SK-N-SH (cell line): ENCODE measurements at regions not wholly inside any gene's neighbourhood (a gene's known extent, or its start where the extent isn't known, plus 50 kb on each side); places are given as distances from the start of the nearest gene placed in this dataset.
A peak's percentile ranks its signal among the peaks of the same experiment; 100 is the strongest.

Experiments
- EP300 ChIP-seq, 2 experiments: IDR thresholded peaks; 2 replicates each; pipeline versions ENCODE4 v1.4.0 to v1.6.1; 2012; ENCODE audit warnings: borderline replicate concordance in 1 of 2, low read depth in 1 of 2, low read length in 1 of 2
- GATA2 ChIP-seq: sonication (generic); formaldehyde crosslinking; IDR thresholded peaks from 2 replicates; pipeline ENCODE4 v1.5.0; 2020; ENCODE audit warnings: mild to moderate bottlenecking, missing genetic modification reagents
- NFIC ChIP-seq: IDR thresholded peaks from 2 replicates; pipeline ENCODE4 v1.4.0; 2012; ENCODE audit warnings: borderline replicate concordance
- POLR2AphosphoS5 ChIP-seq: IDR thresholded peaks from 2 replicates; pipeline ENCODE4 v1.6.1; 2012; ENCODE audit warnings: low read depth, low read length
- RAD21 ChIP-seq: IDR thresholded peaks from 2 replicates; pipeline ENCODE4 v1.6.1; 2012; ENCODE audit warnings: mild to moderate bottlenecking, low read length
- RFX5 ChIP-seq: IDR thresholded peaks from 2 replicates; pipeline ENCODE4 v1.6.1; 2012; ENCODE audit warnings: mild to moderate bottlenecking, improper control_type of control experiment, low read length
- RXRA ChIP-seq: IDR thresholded peaks from 2 replicates; pipeline ENCODE4 v1.4.0; 2012; ENCODE audit warnings: low read depth, mild to moderate bottlenecking, borderline replicate concordance
- SIN3A ChIP-seq: IDR thresholded peaks from 2 replicates; pipeline ENCODE4 v1.6.1; 2012; ENCODE audit warnings: low read depth, mild to moderate bottlenecking, low read length, moderate library complexity, borderline replicate concordance
- SMC3 ChIP-seq: IDR thresholded peaks from 2 replicates; pipeline ENCODE4 v1.6.1; 2012; ENCODE audit warnings: low read depth, low read length, improper control_type of control experiment
- TF ChIP-seq, protein P1 (sequence below): fragments of 200-600 bp; sonication (generic); IDR thresholded peaks from 2 replicates; pipeline ENCODE4 v1.6.1; 2017; ENCODE audit warnings: antibody characterized with exemption, mild to moderate bottlenecking, moderate library complexity
- TF ChIP-seq, protein P2 (sequence below): fragments of 150-350 bp; IDR thresholded peaks from 2 replicates; pipeline ENCODE4 v1.6.1; 2017; ENCODE audit warnings: antibody characterized with exemption, low read length, low read depth, borderline replicate concordance
- TF ChIP-seq, protein P3 (sequence below): IDR thresholded peaks from 2 replicates; pipeline ENCODE4 v1.6.1; 2012; ENCODE audit warnings: mild to moderate bottlenecking, low read depth, low read length, moderate library complexity

DNA sequence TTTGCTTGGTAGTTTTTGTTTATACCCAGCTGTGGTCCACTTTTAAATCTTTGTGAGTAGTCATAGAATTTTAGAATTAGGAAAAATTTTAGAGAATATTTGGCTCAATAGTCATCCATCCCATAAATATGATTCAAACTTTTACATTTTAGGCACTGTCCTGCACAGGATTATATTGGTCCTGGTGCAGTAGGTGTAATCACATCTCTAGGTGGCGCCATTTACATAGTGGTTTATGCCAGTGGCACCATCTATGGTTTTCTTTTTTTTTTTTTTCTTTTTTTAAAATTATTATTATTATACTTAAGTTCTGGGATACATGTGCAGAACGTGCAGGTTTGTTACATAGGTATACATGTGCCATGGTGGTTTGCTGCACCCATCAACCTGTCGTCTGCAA is 260.7 kb upstream of the KCNN2 start:
- TF ChIP-seq, protein P1, sequence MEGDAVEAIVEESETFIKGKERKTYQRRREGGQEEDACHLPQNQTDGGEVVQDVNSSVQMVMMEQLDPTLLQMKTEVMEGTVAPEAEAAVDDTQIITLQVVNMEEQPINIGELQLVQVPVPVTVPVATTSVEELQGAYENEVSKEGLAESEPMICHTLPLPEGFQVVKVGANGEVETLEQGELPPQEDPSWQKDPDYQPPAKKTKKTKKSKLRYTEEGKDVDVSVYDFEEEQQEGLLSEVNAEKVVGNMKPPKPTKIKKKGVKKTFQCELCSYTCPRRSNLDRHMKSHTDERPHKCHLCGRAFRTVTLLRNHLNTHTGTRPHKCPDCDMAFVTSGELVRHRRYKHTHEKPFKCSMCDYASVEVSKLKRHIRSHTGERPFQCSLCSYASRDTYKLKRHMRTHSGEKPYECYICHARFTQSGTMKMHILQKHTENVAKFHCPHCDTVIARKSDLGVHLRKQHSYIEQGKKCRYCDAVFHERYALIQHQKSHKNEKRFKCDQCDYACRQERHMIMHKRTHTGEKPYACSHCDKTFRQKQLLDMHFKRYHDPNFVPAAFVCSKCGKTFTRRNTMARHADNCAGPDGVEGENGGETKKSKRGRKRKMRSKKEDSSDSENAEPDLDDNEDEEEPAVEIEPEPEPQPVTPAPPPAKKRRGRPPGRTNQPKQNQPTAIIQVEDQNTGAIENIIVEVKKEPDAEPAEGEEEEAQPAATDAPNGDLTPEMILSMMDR: peak; percentile 68
- TF ChIP-seq, protein P2, sequence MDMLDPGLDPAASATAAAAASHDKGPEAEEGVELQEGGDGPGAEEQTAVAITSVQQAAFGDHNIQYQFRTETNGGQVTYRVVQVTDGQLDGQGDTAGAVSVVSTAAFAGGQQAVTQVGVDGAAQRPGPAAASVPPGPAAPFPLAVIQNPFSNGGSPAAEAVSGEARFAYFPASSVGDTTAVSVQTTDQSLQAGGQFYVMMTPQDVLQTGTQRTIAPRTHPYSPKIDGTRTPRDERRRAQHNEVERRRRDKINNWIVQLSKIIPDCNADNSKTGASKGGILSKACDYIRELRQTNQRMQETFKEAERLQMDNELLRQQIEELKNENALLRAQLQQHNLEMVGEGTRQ: no peak
- TF ChIP-seq, protein P3, sequence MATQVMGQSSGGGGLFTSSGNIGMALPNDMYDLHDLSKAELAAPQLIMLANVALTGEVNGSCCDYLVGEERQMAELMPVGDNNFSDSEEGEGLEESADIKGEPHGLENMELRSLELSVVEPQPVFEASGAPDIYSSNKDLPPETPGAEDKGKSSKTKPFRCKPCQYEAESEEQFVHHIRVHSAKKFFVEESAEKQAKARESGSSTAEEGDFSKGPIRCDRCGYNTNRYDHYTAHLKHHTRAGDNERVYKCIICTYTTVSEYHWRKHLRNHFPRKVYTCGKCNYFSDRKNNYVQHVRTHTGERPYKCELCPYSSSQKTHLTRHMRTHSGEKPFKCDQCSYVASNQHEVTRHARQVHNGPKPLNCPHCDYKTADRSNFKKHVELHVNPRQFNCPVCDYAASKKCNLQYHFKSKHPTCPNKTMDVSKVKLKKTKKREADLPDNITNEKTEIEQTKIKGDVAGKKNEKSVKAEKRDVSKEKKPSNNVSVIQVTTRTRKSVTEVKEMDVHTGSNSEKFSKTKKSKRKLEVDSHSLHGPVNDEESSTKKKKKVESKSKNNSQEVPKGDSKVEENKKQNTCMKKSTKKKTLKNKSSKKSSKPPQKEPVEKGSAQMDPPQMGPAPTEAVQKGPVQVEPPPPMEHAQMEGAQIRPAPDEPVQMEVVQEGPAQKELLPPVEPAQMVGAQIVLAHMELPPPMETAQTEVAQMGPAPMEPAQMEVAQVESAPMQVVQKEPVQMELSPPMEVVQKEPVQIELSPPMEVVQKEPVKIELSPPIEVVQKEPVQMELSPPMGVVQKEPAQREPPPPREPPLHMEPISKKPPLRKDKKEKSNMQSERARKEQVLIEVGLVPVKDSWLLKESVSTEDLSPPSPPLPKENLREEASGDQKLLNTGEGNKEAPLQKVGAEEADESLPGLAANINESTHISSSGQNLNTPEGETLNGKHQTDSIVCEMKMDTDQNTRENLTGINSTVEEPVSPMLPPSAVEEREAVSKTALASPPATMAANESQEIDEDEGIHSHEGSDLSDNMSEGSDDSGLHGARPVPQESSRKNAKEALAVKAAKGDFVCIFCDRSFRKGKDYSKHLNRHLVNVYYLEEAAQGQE: no peak
- TF ChIP-seq RXRA: no peak
- TF ChIP-seq RFX5: no peak
- peak; percentile 59 for TF ChIP-seq RAD21
- TF ChIP-seq SIN3A: no peak
- no peak for TF ChIP-seq GATA2 (CRISPR knock-in tag)
- peak; percentile 48 for TF ChIP-seq SMC3
- TF ChIP-seq POLR2AphosphoS5: no peak
- no peak for TF ChIP-seq NFIC
- no peak for TF ChIP-seq EP300 (IDR thresholded peaks at IDR 0.05; ENCODE audit: borderline replicate concordance in 1 of 2, low read depth in 1 of 2, low read length in 1 of 2)
